Transverse colon (tissue), 4 donors: ENCODE measurements at regions not wholly inside any gene's neighbourhood (a gene's known extent, or its start where the extent isn't known, plus 50 kb on each side); places are given as distances from the start of the nearest gene placed in this dataset.

Source experiments
- CTCF ChIP-seq, 5 experiments: fragments of 200-600 bp in 3 of 5; fragments of 450-650 bp in 2 of 5; sonication (generic) in 3 of 5; IDR thresholded peaks; 1 replicate in 2 of 5; 2 replicates in 3 of 5; pipeline ENCODE4 v1.5.1; 2016 to 2017; ENCODE audit warnings: antibody characterized with exemption in 5 of 5, inconsistent platforms in 3 of 5, mild to moderate bottlenecking in 2 of 5, moderate library complexity in 1 of 5
- EP300 ChIP-seq: sonication (generic); formaldehyde crosslinking; IDR thresholded peaks from one replicate; pipeline ENCODE4 v1.6.1; 2017; ENCODE audit warnings: antibody characterized with exemption, low read depth
- POLR2A ChIP-seq: fragments of 450-650 bp; IDR thresholded peaks from one replicate; pipeline ENCODE4 v1.6.1; 2016; ENCODE audit warnings: antibody characterized with exemption, mild to moderate bottlenecking, moderate library complexity
- POLR2AphosphoS5 ChIP-seq, 3 donors: sonication (generic); formaldehyde crosslinking; IDR thresholded peaks; one replicate each; pipeline ENCODE4 v1.6.1; 2016; ENCODE audit warnings: antibody characterized with exemption in 3 of 3

- TF ChIP-seq CTCF (IDR thresholded peaks at IDR 0.05): no peak
- TF ChIP-seq EP300: no peak
- no peak for TF ChIP-seq POLR2A
- TF ChIP-seq POLR2AphosphoS5 (IDR thresholded peaks at IDR 0.05): no peak
These were observed 52.4 kb upstream of the ESRRB start for GRCh38 chr14:76323331-76324050.
